Effector memory CD8-positive, alpha-beta T cell (primary cell): ENCODE measurements at regions not wholly inside any gene's neighbourhood (a gene's known extent, or its start where the extent isn't known, plus 50 kb on each side); places are given as distances from the start of the nearest gene placed in this dataset.

Experiments used
- ATAC-seq: fragments of 150-1000 bp; cut with Tn5 transposase; replicated peaks from 2 replicates; pipeline ENCODE4 v1.10.0; 2021; ENCODE audit warnings: mild to moderate bottlenecking, moderate library complexity
- DNase-seq, 3 experiments: peaks; one replicate each; pipeline ENCODE4 v3.0.0; 2021
- H3K27ac Mint-ChIP-seq, 2 donors: one replicate each; pipeline ENCODE4 v1.8.0; 2022; ENCODE audit warnings: mild to moderate bottlenecking in 2 of 2, mixed read lengths in 2 of 2, moderate library complexity in 2 of 2
- H3K27me3 Mint-ChIP-seq, 2 donors: one replicate each; pipeline ENCODE4 v1.8.0; 2022; ENCODE audit warnings: mixed read lengths in 2 of 2
- H3K36me3 Mint-ChIP-seq: one replicate; pipeline ENCODE4 v1.8.0; 2022; ENCODE audit warnings: mild to moderate bottlenecking, moderate library complexity, mixed read lengths; ENCODE audit not compliant: insufficient read depth
- H3K4me1 Mint-ChIP-seq, 2 donors: one replicate each; pipeline ENCODE4 v1.8.0; 2022; ENCODE audit warnings: low read depth in 2 of 2, mixed read lengths in 2 of 2
- H3K4me3 Mint-ChIP-seq, 2 donors: one replicate each; pipeline ENCODE4 v1.8.0; 2022; ENCODE audit warnings: mild to moderate bottlenecking in 2 of 2, mixed read lengths in 2 of 2, moderate library complexity in 2 of 2
- H3K9me3 Mint-ChIP-seq, 2 donors: one replicate each; pipeline ENCODE4 v1.8.0; 2022; ENCODE audit warnings: mixed read lengths in 2 of 2

GRCh38 chr6:44558832-44559251, 171.3 kb downstream of the CDC5L start:
- Mint-ChIP-seq H3K27ac (peak overlapping the region in 1 of 2 donors; percentile 35), H3K27me3 (peaks cover 69 to 86% of the 10 kb centered on the region in 2 donors), H3K9me3 (no peaks in the 10 kb centered on the region), H3K36me3 (no peaks in the 10 kb centered on the region), H3K4me3 (no peak overlapping the region), H3K4me1 (peaks cover 4 to 5% of the 10 kb centered on the region in 2 donors)
- DNase-seq (no peak), ATAC-seq (no peak)

- no peaks in the 10 kb centered on the region for H3K9me3 Mint-ChIP-seq
- H3K4me3 Mint-ChIP-seq = no peak overlapping the region
- DNase-seq (no peak), ATAC-seq (no peak)
- peak overlapping the region in 1 of 2 donors; percentile 35 for H3K27ac Mint-ChIP-seq
- H3K4me1 Mint-ChIP-seq = peaks cover 4 to 5% of the 10 kb centered on the region in 2 donors
- no peaks in the 10 kb centered on the region for H3K36me3 Mint-ChIP-seq
- H3K27me3 Mint-ChIP-seq = peaks cover 69 to 81% of the 10 kb centered on the region in 2 donors
Measured at GRCh38 chr6:44559486-44560270, 172.2 kb downstream of the CDC5L start.

GRCh38 chr6:44560458-44561059, 173.1 kb downstream of the CDC5L start:
- no peaks in the 10 kb centered on the region for H3K36me3 Mint-ChIP-seq
- no peaks in the 10 kb centered on the region for H3K9me3 Mint-ChIP-seq
- no peak overlapping the region for H3K27ac Mint-ChIP-seq
- H3K27me3 Mint-ChIP-seq = peaks cover 65 to 80% of the 10 kb centered on the region in 2 donors
- DNase-seq (no peak), ATAC-seq (no peak)
- peaks cover 4 to 5% of the 10 kb centered on the region in 2 donors for H3K4me1 Mint-ChIP-seq
- H3K4me3 Mint-ChIP-seq = no peak overlapping the region

- Mint-ChIP-seq H3K9me3 (no peaks in the 10 kb centered on the region), H3K27me3 (peaks cover 63 to 74% of the 10 kb centered on the region in 2 donors), H3K4me3 (peak overlapping the region in 1 of 2 donors; percentile 43), H3K4me1 (peaks cover 4 to 5% of the 10 kb centered on the region in 2 donors), H3K36me3 (no peaks in the 10 kb centered on the region), H3K27ac (no peak overlapping the region)
- DNase-seq (no peak), ATAC-seq (no peak)
Measured at GRCh38 chr6:44561060-44561623, 173.6 kb downstream of the CDC5L start.

- H3K4me1 Mint-ChIP-seq = peaks cover 4 to 5% of the 10 kb centered on the region in 2 donors
- H3K27ac Mint-ChIP-seq = no peak overlapping the region
- no peak for DNase-seq
- H3K4me3 Mint-ChIP-seq = peak overlapping the region; percentile 13 to 31
- no peaks in the 10 kb centered on the region for H3K36me3 Mint-ChIP-seq
- H3K27me3 Mint-ChIP-seq = peaks cover 62 to 71% of the 10 kb centered on the region in 2 donors
- ATAC-seq = no peak
- H3K9me3 Mint-ChIP-seq = no peaks in the 10 kb centered on the region
Measured at GRCh38 chr6:44561832-44562665, 174.5 kb downstream of the CDC5L start.

GRCh38 chr6:44563397-44563796, 175.9 kb downstream of the CDC5L start:
- Mint-ChIP-seq H3K36me3 (no peaks in the 10 kb centered on the region), H3K4me3 (no peak overlapping the region), H3K4me1 (peaks cover 4 to 5% of the 10 kb centered on the region in 2 donors), H3K27me3 (peaks cover 50 to 57% of the 10 kb centered on the region in 2 donors), H3K9me3 (no peaks in the 10 kb centered on the region), H3K27ac (no peak overlapping the region)
- DNase-seq (no peak), ATAC-seq (no peak)

- H3K4me1 Mint-ChIP-seq = peaks cover 4 to 5% of the 10 kb centered on the region in 2 donors
- DNase-seq (no peak), ATAC-seq (no peak)
- H3K9me3 Mint-ChIP-seq = no peaks in the 10 kb centered on the region
- no peaks in the 10 kb centered on the region for H3K36me3 Mint-ChIP-seq
- no peak overlapping the region for H3K27ac Mint-ChIP-seq
- H3K27me3 Mint-ChIP-seq = peaks cover 33 to 42% of the 10 kb centered on the region in 2 donors
- no peak overlapping the region for H3K4me3 Mint-ChIP-seq
Measured at GRCh38 chr6:44564906-44565524, 177.5 kb downstream of the CDC5L start.

GRCh38 chr6:44567406-44567805, 179.9 kb downstream of the CDC5L start:
- DNase-seq (no peak), ATAC-seq (no peak)
- peaks cover 27 to 37% of the 10 kb centered on the region in 2 donors for H3K27me3 Mint-ChIP-seq
- no peaks in the 10 kb centered on the region for H3K9me3 Mint-ChIP-seq
- H3K4me1 Mint-ChIP-seq = no peaks in the 10 kb centered on the region
- no peaks in the 10 kb centered on the region for H3K36me3 Mint-ChIP-seq
- no peak overlapping the region for H3K27ac Mint-ChIP-seq
- no peak overlapping the region for H3K4me3 Mint-ChIP-seq

GRCh38 chr6:44569131-44569530, 181.6 kb downstream of the CDC5L start:
- no peak overlapping the region for H3K4me3 Mint-ChIP-seq
- DNase-seq = no peak
- peaks cover 14 to 31% of the 10 kb centered on the region in 2 donors for H3K27me3 Mint-ChIP-seq
- ATAC-seq = no peak
- H3K9me3 Mint-ChIP-seq = no peaks in the 10 kb centered on the region
- H3K27ac Mint-ChIP-seq = no peak overlapping the region
- no peaks in the 10 kb centered on the region for H3K4me1 Mint-ChIP-seq
- no peaks in the 10 kb centered on the region for H3K36me3 Mint-ChIP-seq

- Mint-ChIP-seq H3K4me1 (no peaks in the 10 kb centered on the region), H3K4me3 (no peak overlapping the region), H3K36me3 (no peaks in the 10 kb centered on the region), H3K9me3 (no peaks in the 10 kb centered on the region), H3K27ac (no peak overlapping the region), H3K27me3 (peaks cover 14 to 29% of the 10 kb centered on the region in 2 donors)
- ATAC-seq = no peak
- DNase-seq = no peak
Measured at GRCh38 chr6:44569931-44570385, 182.5 kb downstream of the CDC5L start.

- Mint-ChIP-seq H3K27ac (no peak overlapping the region), H3K27me3 (peaks cover 14 to 23% of the 10 kb centered on the region in 2 donors), H3K36me3 (no peaks in the 10 kb centered on the region), H3K9me3 (no peaks in the 10 kb centered on the region), H3K4me3 (no peak overlapping the region), H3K4me1 (no peaks in the 10 kb centered on the region)
- DNase-seq = no peak
- ATAC-seq = no peak
Measured at GRCh38 chr6:44571510-44571909, 184.0 kb downstream of the CDC5L start.

- H3K4me1 Mint-ChIP-seq = no peaks in the 10 kb centered on the region
- peaks cover 15 to 27% of the 10 kb centered on the region in 2 donors for H3K27me3 Mint-ChIP-seq
- H3K4me3 Mint-ChIP-seq = no peak overlapping the region
- no peak overlapping the region for H3K27ac Mint-ChIP-seq
- ATAC-seq (no peak), DNase-seq (no peak)
- H3K9me3 Mint-ChIP-seq = no peaks in the 10 kb centered on the region
- H3K36me3 Mint-ChIP-seq = no peaks in the 10 kb centered on the region
Measured at GRCh38 chr6:44572346-44572745, 184.8 kb downstream of the CDC5L start.

- ATAC-seq = no peak
- H3K36me3 Mint-ChIP-seq = no peaks in the 10 kb centered on the region
- H3K27ac Mint-ChIP-seq = no peak overlapping the region
Measured at GRCh38 chr6:44575644-44576043, 188.1 kb downstream of the CDC5L start.

More at GRCh38 chr6:44575644-44576043, 188.1 kb downstream of the CDC5L start:
- H3K4me3 Mint-ChIP-seq = no peak overlapping the region
- no peak for DNase-seq
- H3K27me3 Mint-ChIP-seq = peaks cover 28 to 32% of the 10 kb centered on the region in 2 donors
- H3K4me1 Mint-ChIP-seq = no peaks in the 10 kb centered on the region
- H3K9me3 Mint-ChIP-seq = no peaks in the 10 kb centered on the region
